ENCODE measurements at regions not wholly inside any gene's neighbourhood (a gene's known extent, or its start where the extent isn't known, plus 50 kb on each side); places are given as distances from the start of the nearest gene placed in this dataset.

GRCh38 chr2:116692988-116693387, 1121.5 kb upstream of the DDX18 start (continued):
- TF ChIP-seq CHD7 (IDR thresholded peaks at IDR 0.05; ENCODE audit: insufficient replicate concordance, low read length) (no peak), FOSL1 (IDR thresholded peaks at IDR 0.05; ENCODE audit: insufficient read depth, low read depth, low read length) (no peak), PHF8 (conservative IDR thresholded peaks at IDR 0.05; ENCODE audit: low read depth, low read length) (no peak), GTF2F1 (IDR thresholded peaks at IDR 0.05; ENCODE audit: borderline replicate concordance, low read depth, low read length) (no peak), BCL11A (IDR thresholded peaks at IDR 0.05; ENCODE audit: low read depth in 2 of 2, low read length in 2 of 2) (no peak), RNF2 (IDR thresholded peaks at IDR 0.05; ENCODE audit: borderline replicate concordance, low read depth, low read length, missing control alignments, poor library complexity, severe bottlenecking) (no peak)
